ENCODE measurements at regions not wholly inside any gene's neighbourhood (a gene's known extent, or its start where the extent isn't known, plus 50 kb on each side); places are given as distances from the start of the nearest gene placed in this dataset.

DNA sequence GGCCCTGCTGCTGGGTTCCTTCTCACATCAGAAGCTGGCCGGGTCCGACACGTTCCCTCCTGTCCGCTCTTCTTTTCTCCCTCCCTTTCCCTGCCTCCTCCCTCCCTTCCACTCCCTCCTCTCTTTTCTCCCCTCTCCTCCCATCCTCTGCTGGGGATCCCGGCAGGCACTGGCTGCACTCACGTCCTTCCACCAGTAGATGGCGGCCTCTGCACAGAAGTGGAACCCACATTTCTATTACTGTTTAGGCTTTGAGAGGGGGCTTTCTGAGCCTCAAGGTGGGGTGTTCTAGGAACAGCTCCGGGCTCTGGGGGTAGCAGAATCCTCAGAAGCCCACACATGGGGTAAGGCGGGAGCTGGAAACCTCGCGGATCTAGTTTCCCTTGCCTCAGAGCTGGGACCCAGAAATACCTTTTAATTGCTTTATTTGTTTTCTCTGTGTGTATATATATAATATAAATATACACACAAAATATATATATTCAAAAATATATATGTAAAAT lies 294.2 kb downstream of the ZNF536 start:
- Histone ChIP-seq H3K36me3 (no peaks in the 10 kb centered on the region), H3K4me3 (no peak overlapping the region), H3K9me3 (no peaks in the 10 kb centered on the region), H3K4me1 (no peaks in the 10 kb centered on the region), H3K27me3 (peaks cover 30% of the 10 kb centered on the region), H3K27ac (no peak overlapping the region)
- ATAC-seq (peak; percentile 66), DNase-seq (no peak)
- intact Hi-C loops (cut with DNase I), result no loop called here
- TF ChIP-seq, protein P1, sequence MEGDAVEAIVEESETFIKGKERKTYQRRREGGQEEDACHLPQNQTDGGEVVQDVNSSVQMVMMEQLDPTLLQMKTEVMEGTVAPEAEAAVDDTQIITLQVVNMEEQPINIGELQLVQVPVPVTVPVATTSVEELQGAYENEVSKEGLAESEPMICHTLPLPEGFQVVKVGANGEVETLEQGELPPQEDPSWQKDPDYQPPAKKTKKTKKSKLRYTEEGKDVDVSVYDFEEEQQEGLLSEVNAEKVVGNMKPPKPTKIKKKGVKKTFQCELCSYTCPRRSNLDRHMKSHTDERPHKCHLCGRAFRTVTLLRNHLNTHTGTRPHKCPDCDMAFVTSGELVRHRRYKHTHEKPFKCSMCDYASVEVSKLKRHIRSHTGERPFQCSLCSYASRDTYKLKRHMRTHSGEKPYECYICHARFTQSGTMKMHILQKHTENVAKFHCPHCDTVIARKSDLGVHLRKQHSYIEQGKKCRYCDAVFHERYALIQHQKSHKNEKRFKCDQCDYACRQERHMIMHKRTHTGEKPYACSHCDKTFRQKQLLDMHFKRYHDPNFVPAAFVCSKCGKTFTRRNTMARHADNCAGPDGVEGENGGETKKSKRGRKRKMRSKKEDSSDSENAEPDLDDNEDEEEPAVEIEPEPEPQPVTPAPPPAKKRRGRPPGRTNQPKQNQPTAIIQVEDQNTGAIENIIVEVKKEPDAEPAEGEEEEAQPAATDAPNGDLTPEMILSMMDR (IDR thresholded peaks at IDR 0.05), result peak; percentile 90

DNA sequence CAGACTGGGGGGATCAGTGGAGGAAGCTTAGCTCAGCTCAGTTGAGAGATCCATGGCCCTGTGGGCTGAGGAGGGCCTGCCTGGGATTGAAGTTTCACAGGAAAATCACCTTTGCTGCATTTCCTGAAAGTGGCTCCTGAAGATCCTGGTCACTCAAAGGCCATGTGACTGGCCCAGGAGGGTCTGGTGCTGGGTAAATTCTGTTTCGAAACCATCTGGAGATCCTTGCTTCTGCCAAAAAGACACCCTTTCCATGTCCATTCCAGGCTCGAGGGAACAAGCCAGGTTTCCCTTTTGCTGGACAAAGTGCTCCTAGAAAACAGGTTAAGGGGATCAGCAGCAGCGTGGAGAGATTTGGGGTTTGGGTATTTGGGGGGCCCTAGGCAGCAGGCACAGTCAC lies 293.3 kb downstream of the ZNF536 start:
- ATAC-seq (no peak), DNase-seq (no peak)
- Histone ChIP-seq H3K36me3 (no peaks in the 10 kb centered on the region), H3K4me1 (no peaks in the 10 kb centered on the region), H3K9me3 (no peaks in the 10 kb centered on the region), H3K27ac (no peak overlapping the region), H3K4me3 (no peak overlapping the region), H3K27me3 (peaks cover 27% of the 10 kb centered on the region)
- TF ChIP-seq, protein P1 (IDR thresholded peaks at IDR 0.05), result no peak
- intact Hi-C loops (cut with DNase I), result no loop called here

DNA sequence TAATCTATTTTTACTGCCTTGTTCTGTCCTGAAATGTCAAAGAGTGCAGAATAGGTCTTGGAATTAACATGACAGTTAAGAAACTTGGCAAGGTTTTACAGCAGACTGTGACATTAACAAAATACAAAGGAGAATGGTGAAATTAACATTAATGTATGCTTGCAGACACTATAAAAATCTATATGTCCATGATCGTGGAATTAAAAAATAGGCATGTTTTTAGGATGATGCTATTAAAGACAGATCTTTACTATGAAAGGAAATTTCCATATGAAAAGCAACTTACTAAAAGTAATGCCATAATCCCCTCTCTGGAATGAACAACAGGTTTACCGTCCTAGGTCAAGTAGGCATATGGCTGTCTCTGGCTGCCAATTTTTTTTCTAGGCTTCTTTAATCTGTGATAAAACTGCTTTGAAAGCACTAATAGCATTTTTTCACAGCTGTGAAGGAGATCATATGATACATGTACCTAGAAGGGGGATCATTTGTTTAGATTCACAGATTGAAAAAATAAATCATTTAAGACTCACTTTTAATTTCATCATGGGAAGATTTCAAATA lies 291.5 kb downstream of the ZNF536 start:
- no peak overlapping the region for H3K27ac ChIP-seq
- DNase-seq (no peak), ATAC-seq (no peak)
- intact Hi-C loops (cut with DNase I), result no loop called here
- H3K27me3 ChIP-seq, result peaks cover 21% of the 10 kb centered on the region
- H3K4me3 ChIP-seq, result no peak overlapping the region
- H3K36me3 ChIP-seq, result no peaks in the 10 kb centered on the region
- no peaks in the 10 kb centered on the region for H3K9me3 ChIP-seq
- H3K4me1 ChIP-seq, result no peaks in the 10 kb centered on the region
- TF ChIP-seq, protein P1 (IDR thresholded peaks at IDR 0.05), result no peak

GRCh38 chr19:30662211-30662861 lies 290.2 kb downstream of the ZNF536 start:
- H3K36me3 ChIP-seq, result no peaks in the 10 kb centered on the region
- H3K27ac ChIP-seq, result no peak overlapping the region
- DNase-seq (no peak), ATAC-seq (no peak)
- peaks cover 15% of the 10 kb centered on the region for H3K27me3 ChIP-seq
- H3K4me1 ChIP-seq, result no peaks in the 10 kb centered on the region
- intact Hi-C loops (cut with DNase I), result no loop called here
- TF ChIP-seq, protein P1 (IDR thresholded peaks at IDR 0.05), result no peak
- no peak overlapping the region for H3K4me3 ChIP-seq
- H3K9me3 ChIP-seq, result no peaks in the 10 kb centered on the region

DNA sequence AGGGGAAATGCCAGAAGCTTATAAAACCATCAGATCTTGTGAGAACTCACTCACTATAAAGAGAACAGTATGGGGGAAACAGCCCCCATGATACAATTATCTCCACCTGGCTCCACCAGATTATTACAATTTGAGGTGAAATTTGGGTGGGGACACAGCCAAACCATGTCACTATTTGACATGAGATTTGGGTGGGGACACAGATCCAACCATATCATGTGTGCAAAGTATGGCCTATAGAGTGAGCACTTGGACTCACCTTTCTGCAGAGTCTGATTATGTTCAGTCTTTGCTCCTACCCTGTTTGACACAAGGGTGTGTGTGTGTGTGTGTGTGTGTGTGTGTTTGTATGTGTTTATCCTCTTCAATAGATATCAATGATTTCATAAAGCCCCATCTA lies 287.5 kb downstream of the ZNF536 start:
- Histone ChIP-seq H3K27me3 (no peaks in the 10 kb centered on the region), H3K27ac (no peak overlapping the region), H3K36me3 (no peaks in the 10 kb centered on the region), H3K9me3 (no peaks in the 10 kb centered on the region), H3K4me1 (no peaks in the 10 kb centered on the region), H3K4me3 (no peak overlapping the region)
- DNase-seq (no peak), ATAC-seq (no peak)
- intact Hi-C loops (cut with DNase I), result no loop called here
- TF ChIP-seq, protein P1 (IDR thresholded peaks at IDR 0.05), result no peak
